Duodenal mucosa (tissue), 2 donors: ENCODE measurements at regions not wholly inside any gene's neighbourhood (a gene's known extent, or its start where the extent isn't known, plus 50 kb on each side); places are given as distances from the start of the nearest gene placed in this dataset.
"Not testable (repeated sequence)": the region's sequence is repeated elsewhere in the genome, so short reads cannot be mapped to it uniquely, and the experiment has no call there.

Source experiments
- H3K27ac ChIP-seq: one replicate; pipeline ENCODE4 v1.7.0; 2013; ENCODE audit warnings: low read depth, low read length
- H3K27me3 ChIP-seq, 2 donors: one replicate each; pipeline ENCODE4 v1.7.0; 2013; ENCODE audit warnings: low read length in 2 of 2, control low read depth in 1 of 2; ENCODE audit not compliant: insufficient read depth in 2 of 2, control insufficient read depth in 1 of 2
- H3K36me3 ChIP-seq, 2 donors: one replicate each; pipeline ENCODE4 v1.7.0; 2013; ENCODE audit warnings: low read length in 2 of 2, control low read depth in 1 of 2; ENCODE audit not compliant: insufficient read depth in 2 of 2, control insufficient read depth in 1 of 2
- H3K4me1 ChIP-seq, 2 donors: one replicate each; pipeline ENCODE4 v1.7.0; 2013; ENCODE audit warnings: low read length in 2 of 2, control low read depth in 1 of 2; ENCODE audit not compliant: insufficient read depth in 2 of 2, control insufficient read depth in 1 of 2
- H3K4me3 ChIP-seq, 2 donors: one replicate each; pipeline ENCODE4 v1.7.0; 2013; ENCODE audit warnings: low read length in 2 of 2, low read depth in 1 of 2
- H3K9ac ChIP-seq, 2 donors: one replicate each; pipeline ENCODE4 v1.7.0; 2013; ENCODE audit warnings: low read length in 2 of 2, low read depth in 1 of 2
- H3K9me3 ChIP-seq, 2 donors: one replicate each; pipeline ENCODE4 v1.7.0; 2013; ENCODE audit warnings: low read length in 2 of 2, control low read depth in 1 of 2; ENCODE audit not compliant: control insufficient read depth in 1 of 2

GRCh38 chr14:40362856-40363255 is 930.6 kb upstream of the FBXO33 start:
- Histone ChIP-seq H3K4me3 (no peak overlapping the region), H3K36me3 (no peaks in the 10 kb centered on the region), H3K9ac (no peak overlapping the region), H3K27ac (no peak overlapping the region), H3K4me1 (no peaks in the 10 kb centered on the region), H3K27me3 (no peaks in the 10 kb centered on the region), H3K9me3 (no peaks in the 10 kb centered on the region)

GRCh38 chr14:40354754-40355153 is 922.5 kb upstream of the FBXO33 start:
- no peaks in the 10 kb centered on the region for H3K36me3 ChIP-seq
- no peaks in the 10 kb centered on the region for H3K4me1 ChIP-seq
- no peak overlapping the region for H3K4me3 ChIP-seq
- peaks cover 0 to 3% of the 10 kb centered on the region in 2 donors for H3K9me3 ChIP-seq
- no peak overlapping the region for H3K27ac ChIP-seq
- H3K9ac ChIP-seq = no peak overlapping the region
- H3K27me3 ChIP-seq = no peaks in the 10 kb centered on the region

- H3K9ac ChIP-seq, H3K4me3 ChIP-seq, H3K36me3 ChIP-seq, H3K27me3 ChIP-seq, H3K4me1 ChIP-seq, H3K27ac ChIP-seq, H3K9me3 ChIP-seq: not testable (repeated sequence)
Measured at GRCh38 chr14:40348104-40348503, 915.9 kb upstream of the FBXO33 start.

- Histone ChIP-seq H3K27ac (no peak overlapping the region), H3K9me3 (peaks cover 0 to 2% of the 10 kb centered on the region in 2 donors), H3K36me3 (no peaks in the 10 kb centered on the region), H3K27me3 (no peaks in the 10 kb centered on the region), H3K4me1 (no peaks in the 10 kb centered on the region), H3K4me3 (no peak overlapping the region), H3K9ac (no peak overlapping the region)
Measured at GRCh38 chr14:40347675-40348074, 915.4 kb upstream of the FBXO33 start.

GRCh38 chr14:40346275-40346674 is 914.0 kb upstream of the FBXO33 start:
- Histone ChIP-seq H3K9ac (no peak overlapping the region), H3K4me3 (no peak overlapping the region), H3K27me3 (no peaks in the 10 kb centered on the region), H3K27ac (no peak overlapping the region), H3K4me1 (no peaks in the 10 kb centered on the region), H3K36me3 (no peaks in the 10 kb centered on the region), H3K9me3 (peaks cover 0 to 2% of the 10 kb centered on the region in 2 donors)

GRCh38 chr14:40345334-40345733 is 913.1 kb upstream of the FBXO33 start:
- no peaks in the 10 kb centered on the region for H3K4me1 ChIP-seq
- no peak overlapping the region for H3K9ac ChIP-seq
- H3K27ac ChIP-seq = no peak overlapping the region
- peaks cover 2 to 3% of the 10 kb centered on the region in 2 donors for H3K9me3 ChIP-seq
- H3K4me3 ChIP-seq = no peak overlapping the region
- no peaks in the 10 kb centered on the region for H3K27me3 ChIP-seq
- no peaks in the 10 kb centered on the region for H3K36me3 ChIP-seq

GRCh38 chr14:40340708-40341107 is 908.5 kb upstream of the FBXO33 start:
- Histone ChIP-seq H3K27me3 (no peaks in the 10 kb centered on the region), H3K36me3 (no peaks in the 10 kb centered on the region), H3K9me3 (peaks cover 0 to 3% of the 10 kb centered on the region in 2 donors), H3K4me1 (no peaks in the 10 kb centered on the region), H3K9ac (no peak overlapping the region), H3K27ac (no peak overlapping the region), H3K4me3 (no peak overlapping the region)

- H3K4me1 ChIP-seq = no peaks in the 10 kb centered on the region
- H3K27ac ChIP-seq = no peak overlapping the region
- no peak overlapping the region for H3K4me3 ChIP-seq
- no peaks in the 10 kb centered on the region for H3K27me3 ChIP-seq
- H3K9me3 ChIP-seq = peaks cover 0 to 7% of the 10 kb centered on the region in 2 donors
- no peaks in the 10 kb centered on the region for H3K36me3 ChIP-seq
- H3K9ac ChIP-seq = no peak overlapping the region
Measured at GRCh38 chr14:40336846-40337245, 904.6 kb upstream of the FBXO33 start.

GRCh38 chr14:40326519-40326918 is 894.3 kb upstream of the FBXO33 start:
- not testable (repeated sequence) for H3K4me1 ChIP-seq, H3K4me3 ChIP-seq, H3K27me3 ChIP-seq, H3K27ac ChIP-seq, H3K9ac ChIP-seq, H3K9me3 ChIP-seq, H3K36me3 ChIP-seq

- Histone ChIP-seq H3K27me3 (no peaks in the 10 kb centered on the region), H3K4me3 (no peak overlapping the region), H3K9ac (no peak overlapping the region), H3K27ac (no peak overlapping the region), H3K4me1 (no peaks in the 10 kb centered on the region), H3K9me3 (no peaks in the 10 kb centered on the region), H3K36me3 (no peaks in the 10 kb centered on the region)
Measured at GRCh38 chr14:40318211-40318719, 886.0 kb upstream of the FBXO33 start.

- no peak overlapping the region for H3K4me3 ChIP-seq
- no peaks in the 10 kb centered on the region for H3K9me3 ChIP-seq
- H3K27me3 ChIP-seq = no peaks in the 10 kb centered on the region
- no peak overlapping the region for H3K9ac ChIP-seq
- H3K27ac ChIP-seq = no peak overlapping the region
- H3K36me3 ChIP-seq = no peaks in the 10 kb centered on the region
- H3K4me1 ChIP-seq = no peaks in the 10 kb centered on the region
Measured at GRCh38 chr14:40317690-40318089, 885.5 kb upstream of the FBXO33 start.
